ENCODE measurements at regions not wholly inside any gene's neighbourhood (a gene's known extent, or its start where the extent isn't known, plus 50 kb on each side); places are given as distances from the start of the nearest gene placed in this dataset.

DNA sequence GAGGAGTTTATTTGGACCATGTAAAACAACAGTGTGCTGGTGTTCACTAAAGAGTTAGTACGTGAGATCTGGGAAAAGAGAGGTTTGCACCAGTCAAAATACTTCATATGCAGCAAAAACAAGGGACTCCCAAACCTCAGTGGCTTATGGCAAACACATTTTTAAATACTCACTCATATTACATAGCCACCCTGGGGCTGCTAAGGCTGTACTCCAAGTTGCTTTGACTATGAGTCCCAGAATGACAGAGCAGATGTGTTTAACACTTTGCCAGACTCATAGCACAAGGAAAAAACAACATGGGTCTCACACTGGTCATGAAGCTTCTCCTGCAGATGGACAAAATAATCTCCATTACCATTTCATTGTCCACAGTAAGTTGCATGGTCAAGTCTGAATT, 202.8 kb upstream of the GRIA4 start (continued):
- TF ChIP-seq, protein P1, sequence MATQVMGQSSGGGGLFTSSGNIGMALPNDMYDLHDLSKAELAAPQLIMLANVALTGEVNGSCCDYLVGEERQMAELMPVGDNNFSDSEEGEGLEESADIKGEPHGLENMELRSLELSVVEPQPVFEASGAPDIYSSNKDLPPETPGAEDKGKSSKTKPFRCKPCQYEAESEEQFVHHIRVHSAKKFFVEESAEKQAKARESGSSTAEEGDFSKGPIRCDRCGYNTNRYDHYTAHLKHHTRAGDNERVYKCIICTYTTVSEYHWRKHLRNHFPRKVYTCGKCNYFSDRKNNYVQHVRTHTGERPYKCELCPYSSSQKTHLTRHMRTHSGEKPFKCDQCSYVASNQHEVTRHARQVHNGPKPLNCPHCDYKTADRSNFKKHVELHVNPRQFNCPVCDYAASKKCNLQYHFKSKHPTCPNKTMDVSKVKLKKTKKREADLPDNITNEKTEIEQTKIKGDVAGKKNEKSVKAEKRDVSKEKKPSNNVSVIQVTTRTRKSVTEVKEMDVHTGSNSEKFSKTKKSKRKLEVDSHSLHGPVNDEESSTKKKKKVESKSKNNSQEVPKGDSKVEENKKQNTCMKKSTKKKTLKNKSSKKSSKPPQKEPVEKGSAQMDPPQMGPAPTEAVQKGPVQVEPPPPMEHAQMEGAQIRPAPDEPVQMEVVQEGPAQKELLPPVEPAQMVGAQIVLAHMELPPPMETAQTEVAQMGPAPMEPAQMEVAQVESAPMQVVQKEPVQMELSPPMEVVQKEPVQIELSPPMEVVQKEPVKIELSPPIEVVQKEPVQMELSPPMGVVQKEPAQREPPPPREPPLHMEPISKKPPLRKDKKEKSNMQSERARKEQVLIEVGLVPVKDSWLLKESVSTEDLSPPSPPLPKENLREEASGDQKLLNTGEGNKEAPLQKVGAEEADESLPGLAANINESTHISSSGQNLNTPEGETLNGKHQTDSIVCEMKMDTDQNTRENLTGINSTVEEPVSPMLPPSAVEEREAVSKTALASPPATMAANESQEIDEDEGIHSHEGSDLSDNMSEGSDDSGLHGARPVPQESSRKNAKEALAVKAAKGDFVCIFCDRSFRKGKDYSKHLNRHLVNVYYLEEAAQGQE (IDR thresholded peaks at IDR 0.05; ENCODE audit: low read depth, low read length) = no peak
- TF ChIP-seq POU2F2 (IDR thresholded peaks at IDR 0.05; ENCODE audit: borderline replicate concordance, low read depth, low read length) (no peak), ZBED1 (IDR thresholded peaks at IDR 0.05; ENCODE audit: borderline replicate concordance) (no peak), WRNIP1 (IDR thresholded peaks at IDR 0.05; ENCODE audit: borderline replicate concordance, low read depth, low read length) (no peak), ZNF24 (IDR thresholded peaks at IDR 0.05) (no peak), PML (IDR thresholded peaks at IDR 0.05; ENCODE audit: low read length) (no peak)
- TF ChIP-seq, protein P2, sequence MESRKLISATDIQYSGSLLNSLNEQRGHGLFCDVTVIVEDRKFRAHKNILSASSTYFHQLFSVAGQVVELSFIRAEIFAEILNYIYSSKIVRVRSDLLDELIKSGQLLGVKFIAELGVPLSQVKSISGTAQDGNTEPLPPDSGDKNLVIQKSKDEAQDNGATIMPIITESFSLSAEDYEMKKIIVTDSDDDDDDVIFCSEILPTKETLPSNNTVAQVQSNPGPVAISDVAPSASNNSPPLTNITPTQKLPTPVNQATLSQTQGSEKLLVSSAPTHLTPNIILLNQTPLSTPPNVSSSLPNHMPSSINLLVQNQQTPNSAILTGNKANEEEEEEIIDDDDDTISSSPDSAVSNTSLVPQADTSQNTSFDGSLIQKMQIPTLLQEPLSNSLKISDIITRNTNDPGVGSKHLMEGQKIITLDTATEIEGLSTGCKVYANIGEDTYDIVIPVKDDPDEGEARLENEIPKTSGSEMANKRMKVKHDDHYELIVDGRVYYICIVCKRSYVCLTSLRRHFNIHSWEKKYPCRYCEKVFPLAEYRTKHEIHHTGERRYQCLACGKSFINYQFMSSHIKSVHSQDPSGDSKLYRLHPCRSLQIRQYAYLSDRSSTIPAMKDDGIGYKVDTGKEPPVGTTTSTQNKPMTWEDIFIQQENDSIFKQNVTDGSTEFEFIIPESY (IDR thresholded peaks at IDR 0.05) = no peak
- TF ChIP-seq, protein P3, sequence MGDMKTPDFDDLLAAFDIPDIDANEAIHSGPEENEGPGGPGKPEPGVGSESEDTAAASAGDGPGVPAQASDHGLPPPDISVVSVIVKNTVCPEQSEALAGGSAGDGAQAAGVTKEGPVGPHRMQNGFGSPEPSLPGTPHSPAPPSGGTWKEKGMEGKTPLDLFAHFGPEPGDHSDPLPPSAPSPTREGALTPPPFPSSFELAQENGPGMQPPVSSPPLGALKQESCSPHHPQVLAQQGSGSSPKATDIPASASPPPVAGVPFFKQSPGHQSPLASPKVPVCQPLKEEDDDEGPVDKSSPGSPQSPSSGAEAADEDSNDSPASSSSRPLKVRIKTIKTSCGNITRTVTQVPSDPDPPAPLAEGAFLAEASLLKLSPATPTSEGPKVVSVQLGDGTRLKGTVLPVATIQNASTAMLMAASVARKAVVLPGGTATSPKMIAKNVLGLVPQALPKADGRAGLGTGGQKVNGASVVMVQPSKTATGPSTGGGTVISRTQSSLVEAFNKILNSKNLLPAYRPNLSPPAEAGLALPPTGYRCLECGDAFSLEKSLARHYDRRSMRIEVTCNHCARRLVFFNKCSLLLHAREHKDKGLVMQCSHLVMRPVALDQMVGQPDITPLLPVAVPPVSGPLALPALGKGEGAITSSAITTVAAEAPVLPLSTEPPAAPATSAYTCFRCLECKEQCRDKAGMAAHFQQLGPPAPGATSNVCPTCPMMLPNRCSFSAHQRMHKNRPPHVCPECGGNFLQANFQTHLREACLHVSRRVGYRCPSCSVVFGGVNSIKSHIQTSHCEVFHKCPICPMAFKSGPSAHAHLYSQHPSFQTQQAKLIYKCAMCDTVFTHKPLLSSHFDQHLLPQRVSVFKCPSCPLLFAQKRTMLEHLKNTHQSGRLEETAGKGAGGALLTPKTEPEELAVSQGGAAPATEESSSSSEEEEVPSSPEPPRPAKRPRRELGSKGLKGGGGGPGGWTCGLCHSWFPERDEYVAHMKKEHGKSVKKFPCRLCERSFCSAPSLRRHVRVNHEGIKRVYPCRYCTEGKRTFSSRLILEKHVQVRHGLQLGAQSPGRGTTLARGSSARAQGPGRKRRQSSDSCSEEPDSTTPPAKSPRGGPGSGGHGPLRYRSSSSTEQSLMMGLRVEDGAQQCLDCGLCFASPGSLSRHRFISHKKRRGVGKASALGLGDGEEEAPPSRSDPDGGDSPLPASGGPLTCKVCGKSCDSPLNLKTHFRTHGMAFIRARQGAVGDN (IDR thresholded peaks at IDR 0.05) = no peak
- TF ChIP-seq, protein P4, sequence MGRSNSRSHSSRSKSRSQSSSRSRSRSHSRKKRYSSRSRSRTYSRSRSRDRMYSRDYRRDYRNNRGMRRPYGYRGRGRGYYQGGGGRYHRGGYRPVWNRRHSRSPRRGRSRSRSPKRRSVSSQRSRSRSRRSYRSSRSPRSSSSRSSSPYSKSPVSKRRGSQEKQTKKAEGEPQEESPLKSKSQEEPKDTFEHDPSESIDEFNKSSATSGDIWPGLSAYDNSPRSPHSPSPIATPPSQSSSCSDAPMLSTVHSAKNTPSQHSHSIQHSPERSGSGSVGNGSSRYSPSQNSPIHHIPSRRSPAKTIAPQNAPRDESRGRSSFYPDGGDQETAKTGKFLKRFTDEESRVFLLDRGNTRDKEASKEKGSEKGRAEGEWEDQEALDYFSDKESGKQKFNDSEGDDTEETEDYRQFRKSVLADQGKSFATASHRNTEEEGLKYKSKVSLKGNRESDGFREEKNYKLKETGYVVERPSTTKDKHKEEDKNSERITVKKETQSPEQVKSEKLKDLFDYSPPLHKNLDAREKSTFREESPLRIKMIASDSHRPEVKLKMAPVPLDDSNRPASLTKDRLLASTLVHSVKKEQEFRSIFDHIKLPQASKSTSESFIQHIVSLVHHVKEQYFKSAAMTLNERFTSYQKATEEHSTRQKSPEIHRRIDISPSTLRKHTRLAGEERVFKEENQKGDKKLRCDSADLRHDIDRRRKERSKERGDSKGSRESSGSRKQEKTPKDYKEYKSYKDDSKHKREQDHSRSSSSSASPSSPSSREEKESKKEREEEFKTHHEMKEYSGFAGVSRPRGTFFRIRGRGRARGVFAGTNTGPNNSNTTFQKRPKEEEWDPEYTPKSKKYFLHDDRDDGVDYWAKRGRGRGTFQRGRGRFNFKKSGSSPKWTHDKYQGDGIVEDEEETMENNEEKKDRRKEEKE (IDR thresholded peaks at IDR 0.05) = no peak

All from GM12878 (cell line).